ENCODE measurements at regions not wholly inside any gene's neighbourhood (a gene's known extent, or its start where the extent isn't known, plus 50 kb on each side); places are given as distances from the start of the nearest gene placed in this dataset.

DNA sequence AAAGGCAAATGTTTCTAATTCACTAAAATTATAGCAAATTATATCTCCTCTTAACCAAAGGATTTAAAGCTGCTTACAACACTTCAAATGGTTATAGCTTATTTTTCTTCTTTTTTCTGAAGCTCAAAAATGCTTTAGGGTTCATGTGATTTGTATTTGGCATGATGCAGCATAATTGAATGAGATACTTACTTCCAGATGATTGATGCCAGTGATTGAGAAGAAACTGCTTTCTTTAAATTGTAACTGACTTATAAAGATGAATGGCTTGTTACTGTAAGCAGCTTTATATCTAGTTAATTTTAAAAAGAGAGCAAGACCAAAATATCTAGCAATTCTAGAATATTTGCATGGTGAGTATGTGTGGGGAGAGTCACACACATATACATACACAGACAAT is 270.7 kb upstream of the THRB start:
- no peak for DNase-seq

DNA sequence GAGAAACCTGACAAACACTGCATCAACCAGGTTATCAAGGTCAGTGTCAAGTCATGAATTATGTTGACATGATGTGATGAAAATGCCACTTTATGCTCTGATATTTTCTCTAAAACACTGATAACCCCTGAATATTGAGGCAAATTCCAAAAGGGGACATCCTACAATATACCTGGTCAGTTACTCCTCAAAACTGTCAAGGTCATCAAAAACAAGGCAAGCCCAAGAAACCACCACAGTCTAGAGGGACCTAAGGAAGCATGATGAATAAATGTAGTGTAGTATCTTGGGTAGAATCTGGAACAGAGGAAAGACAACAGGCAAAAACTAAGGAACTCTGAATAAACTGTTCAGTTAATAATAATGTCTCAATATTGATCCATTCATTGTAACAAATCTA is 275.3 kb upstream of the THRB start:
- no peak for DNase-seq

DNA sequence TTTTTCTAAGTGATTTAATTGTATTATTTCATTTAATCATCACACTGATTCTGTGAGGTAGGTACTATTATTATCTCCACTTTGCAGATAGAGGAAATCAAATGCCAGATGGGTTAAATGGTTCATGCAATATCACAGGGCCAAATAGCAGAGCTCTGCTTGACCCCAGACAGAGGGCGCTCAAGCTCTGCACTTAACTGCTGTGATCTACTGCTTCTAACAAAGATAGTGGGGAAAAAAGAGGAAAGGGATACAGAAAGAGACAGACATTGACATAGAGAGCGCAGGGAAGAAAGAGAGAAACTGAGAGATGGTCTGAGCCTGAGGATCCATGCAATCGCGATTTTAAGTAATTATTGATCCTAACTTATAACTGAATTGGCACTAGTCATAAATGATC is 279.1 kb upstream of the THRB start:
- DNase-seq, result no peak

DNA sequence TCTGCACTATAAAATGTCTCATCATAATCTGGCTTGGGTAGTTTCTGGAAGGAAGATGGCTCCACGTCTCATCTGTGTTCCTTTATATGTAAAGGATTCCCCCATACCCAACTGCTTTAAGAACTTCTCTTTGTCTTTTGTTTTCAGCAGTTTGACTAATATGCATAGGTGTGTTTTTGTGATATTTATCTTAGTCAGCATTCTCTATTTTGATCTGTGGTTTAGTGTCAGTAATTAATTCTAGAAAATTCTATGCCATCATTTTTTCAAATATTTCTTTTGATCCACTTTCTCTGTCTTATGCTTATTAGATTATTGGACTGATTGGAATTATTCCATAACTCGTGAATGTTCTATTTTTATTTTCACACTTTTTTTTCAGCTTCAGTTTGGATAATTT is 286.3 kb upstream of the THRB start:
- no peak for DNase-seq

DNA sequence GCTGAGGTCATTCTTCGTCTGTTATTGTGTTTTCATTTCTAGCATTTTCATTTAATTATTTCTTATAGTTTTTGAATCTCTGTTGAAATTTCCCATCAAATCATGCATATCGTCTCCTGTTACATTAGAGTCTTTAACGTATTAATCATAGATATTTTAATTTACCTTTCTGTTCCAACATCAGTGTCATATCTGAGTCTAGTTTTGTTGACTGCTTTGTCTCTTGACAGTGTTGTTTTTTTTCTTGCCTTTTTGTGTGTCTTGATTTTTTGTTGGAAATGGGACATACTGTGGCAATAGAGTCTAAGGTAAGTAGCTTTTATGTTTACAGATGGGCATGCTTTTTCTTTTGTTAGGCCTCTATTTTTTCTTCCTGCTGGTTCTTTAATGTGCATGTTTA is 286.8 kb upstream of the THRB start:
- no peak for DNase-seq

DNA sequence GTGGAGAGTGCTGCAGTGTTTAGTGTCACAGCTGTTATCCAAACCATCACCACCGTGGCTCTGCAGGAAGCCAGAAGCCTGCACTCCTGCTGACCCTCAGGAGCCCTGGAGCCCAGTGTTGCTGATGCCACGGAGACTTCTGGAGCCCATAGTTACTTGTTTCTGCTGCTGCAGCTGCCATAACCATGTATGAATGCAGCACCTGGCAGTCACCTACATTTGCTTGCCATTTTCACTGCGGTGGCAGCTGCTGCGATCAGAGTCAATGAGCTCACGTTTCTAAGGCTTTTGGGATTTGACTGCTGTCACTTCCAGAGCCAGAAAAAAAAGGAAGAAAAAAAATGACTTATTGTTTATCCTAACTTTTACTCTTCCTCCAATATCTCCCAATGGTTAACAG is 299.2 kb upstream of the THRB start:
- no peak for DNase-seq

DNA sequence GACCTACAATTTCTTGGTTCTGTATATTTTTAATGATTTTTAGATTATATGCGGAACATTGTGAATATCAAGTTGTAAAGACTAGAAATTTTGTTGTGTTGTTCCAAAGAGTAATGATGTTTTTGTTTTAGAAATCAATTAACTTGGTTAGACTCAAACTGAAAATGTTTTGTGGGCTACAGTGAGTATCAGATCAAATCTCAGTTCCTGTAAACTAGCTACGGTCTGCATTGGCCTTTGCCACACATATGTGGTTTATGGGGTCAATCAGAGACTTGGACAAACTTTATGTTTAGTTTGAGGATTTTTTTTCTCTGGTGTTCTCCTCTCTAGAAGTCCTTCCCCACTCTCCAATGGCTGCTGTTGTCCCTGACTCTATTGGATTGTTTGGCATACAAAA is 308.0 kb upstream of the THRB start:
- no peak for DNase-seq

DNA sequence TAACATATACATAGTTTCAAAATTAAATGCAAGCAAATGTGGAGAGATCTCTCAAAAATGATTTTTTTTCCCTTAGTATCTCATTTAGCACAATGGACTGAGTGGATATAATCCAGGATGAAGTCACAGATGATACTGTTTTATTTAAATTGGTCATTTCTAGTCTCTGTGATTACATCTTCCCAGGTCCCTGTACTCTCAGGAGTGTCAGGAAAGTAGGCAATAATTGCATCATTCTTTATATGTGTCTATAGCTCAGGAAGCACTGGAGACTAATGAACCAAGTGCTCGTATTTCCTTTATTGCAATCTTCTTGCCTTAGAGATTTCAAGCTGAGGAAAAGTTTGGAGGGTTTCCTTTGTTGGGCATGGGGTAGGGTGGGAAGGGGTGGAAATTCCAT is 309.4 kb upstream of the THRB start:
- no peak for DNase-seq

DNA sequence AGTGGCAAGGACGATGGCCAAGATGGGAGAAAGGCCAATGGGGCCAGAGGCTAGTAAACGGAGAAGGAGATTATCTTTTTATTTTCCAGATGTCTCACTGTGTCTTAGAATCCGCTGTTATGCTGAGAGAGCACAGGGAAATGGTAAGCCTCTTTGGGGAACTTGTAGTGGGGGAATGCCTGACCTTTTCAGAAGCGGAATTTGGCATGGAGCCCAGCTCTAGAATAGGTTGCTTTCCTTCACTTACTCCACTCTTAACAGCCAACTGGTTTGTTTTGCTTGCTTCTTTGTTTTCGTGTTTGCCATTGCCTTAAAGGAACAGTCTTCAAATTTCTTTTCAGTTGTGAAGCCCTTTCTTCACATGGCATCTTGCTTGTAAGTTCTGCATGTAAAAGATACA is 316.2 kb upstream of the THRB start:
- DNase-seq, result no peak

DNA sequence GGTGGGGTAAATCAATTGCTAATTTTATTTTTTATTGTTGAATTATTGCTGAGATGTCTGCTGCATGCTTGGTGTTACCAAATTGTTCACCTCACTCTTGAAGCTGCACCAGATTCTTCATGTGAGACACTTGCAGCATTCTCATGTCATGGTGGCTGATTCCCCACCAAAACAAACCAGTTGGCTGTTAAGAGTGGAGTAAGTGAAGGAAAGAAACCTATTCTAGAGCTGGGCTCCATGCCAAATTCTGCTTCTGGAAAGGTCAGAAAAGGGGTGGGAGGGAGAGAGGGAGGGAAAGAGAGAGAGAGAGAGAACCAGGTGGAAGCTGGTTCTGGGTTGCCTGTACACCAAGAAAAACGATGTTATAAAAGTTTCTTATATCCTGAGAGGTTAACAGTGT is 317.5 kb upstream of the THRB start:
- no peak for DNase-seq

DNA sequence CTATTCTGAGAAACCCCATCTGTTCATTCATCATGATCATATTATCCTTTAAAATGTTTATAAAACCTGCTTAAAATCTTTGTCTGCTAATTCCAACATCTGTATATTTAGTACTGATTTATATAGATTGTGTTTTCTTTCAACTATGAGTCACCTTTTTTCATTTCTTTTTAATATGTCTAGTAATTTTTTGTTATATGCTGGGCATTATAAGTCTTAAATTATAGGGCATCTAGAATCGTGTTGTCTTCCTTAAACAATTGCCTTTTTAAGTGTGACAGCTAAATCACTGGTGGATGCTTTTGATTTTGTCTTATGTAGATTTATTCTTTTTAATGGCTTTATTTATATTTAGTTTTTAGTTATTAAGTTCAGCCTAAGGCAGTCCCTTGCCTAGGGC is 323.4 kb upstream of the THRB start:
- no peak for DNase-seq

DNA sequence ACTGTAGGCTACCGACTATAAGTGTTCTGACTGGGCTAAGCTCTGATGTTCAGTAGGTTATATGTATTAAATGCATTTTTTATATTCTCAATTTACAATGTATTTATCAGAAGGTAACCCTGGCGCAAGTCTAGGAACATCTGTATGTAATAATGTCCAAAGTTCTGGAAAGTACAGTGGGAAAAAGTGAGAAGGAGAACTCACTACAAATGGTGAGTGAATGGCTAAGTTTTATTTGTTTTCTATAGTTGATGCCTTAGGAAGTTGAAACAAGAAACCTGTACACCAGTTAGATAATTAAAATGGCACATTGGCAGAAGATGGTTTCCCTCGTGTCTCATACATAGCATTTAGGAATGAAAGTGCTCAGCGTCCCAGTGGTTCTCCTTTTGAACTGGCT is 333.4 kb upstream of the THRB start:
- no peak for DNase-seq

DNA sequence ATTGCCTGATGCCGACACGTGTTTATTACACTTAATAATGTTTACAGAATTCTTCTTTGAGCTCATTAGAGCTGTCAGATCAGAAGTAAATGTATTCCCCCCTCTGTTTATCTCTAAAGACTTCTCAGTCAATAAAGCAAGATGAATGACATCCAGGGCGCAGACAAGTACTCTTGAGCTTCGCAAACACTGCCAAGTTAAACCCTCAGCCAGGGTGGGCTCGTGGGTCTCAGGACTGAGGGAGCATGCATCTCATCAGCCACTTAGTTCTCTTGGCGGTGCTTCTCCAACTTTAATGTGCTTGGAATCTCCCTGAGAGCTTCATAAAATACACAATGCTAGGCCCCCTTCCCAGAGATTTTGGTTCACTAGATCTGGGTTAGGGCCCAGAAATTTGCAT is 333.9 kb upstream of the THRB start:
- no peak for DNase-seq

DNA sequence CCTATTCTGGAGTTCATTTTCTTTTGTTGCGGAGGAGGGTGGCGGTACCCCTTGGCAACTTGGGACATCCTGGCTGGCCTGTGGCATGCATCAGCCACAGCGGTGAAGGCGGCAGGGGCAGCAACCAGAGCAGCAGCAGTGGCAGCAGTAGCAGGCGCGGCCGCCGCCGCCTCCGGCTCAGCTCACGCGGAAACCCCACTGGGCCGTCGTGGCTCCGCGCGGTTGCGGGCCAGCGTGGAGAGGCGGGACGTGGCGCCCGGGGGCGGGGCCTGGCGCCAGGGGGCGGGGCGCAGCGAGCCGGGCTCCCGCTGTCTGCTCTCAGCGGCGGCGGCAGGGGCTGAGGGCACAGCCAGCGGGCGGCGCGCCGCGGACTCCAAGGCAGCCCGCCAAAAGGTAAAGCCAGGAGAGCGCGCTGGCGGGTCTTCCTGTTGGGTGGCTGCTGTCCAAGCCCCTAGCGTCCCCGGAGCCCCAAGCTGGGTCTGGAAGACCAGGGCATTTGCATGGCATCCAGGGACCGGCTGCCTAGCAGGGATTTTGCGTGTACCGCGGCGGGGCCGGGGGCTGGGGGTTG is 334.4 kb upstream of the THRB start:
- no peak for DNase-seq

DNA sequence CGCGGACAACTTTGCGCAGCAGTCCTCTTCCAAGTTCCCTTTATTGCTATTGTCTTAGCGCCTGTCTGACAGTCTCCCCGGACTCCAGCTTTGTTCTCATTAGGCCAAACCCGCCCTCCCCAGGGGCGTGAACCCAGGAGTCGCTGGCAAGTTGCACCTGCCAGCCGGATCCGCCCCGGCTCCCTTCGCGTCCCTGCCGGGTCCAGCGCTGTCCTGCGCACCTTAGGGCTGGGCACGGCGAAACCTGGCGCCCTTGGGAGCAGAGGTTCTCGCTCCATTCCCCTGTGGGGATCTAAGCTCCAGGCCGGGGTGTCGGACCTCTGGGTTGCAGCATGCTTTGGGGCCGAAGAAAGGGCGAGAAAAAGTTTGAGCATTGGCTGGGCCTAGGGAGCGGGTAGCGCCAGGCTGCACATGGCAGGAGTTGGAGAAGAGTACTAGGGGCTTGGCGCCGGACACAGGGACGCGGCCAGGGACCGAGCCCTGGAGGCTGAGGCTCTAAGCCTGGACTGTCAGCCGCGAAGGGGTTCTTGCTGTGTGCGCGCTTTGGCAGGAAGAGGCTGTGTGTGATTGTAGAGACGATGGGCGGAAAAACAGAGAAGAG is 335.1 kb upstream of the THRB start:
- no peak for DNase-seq

DNA sequence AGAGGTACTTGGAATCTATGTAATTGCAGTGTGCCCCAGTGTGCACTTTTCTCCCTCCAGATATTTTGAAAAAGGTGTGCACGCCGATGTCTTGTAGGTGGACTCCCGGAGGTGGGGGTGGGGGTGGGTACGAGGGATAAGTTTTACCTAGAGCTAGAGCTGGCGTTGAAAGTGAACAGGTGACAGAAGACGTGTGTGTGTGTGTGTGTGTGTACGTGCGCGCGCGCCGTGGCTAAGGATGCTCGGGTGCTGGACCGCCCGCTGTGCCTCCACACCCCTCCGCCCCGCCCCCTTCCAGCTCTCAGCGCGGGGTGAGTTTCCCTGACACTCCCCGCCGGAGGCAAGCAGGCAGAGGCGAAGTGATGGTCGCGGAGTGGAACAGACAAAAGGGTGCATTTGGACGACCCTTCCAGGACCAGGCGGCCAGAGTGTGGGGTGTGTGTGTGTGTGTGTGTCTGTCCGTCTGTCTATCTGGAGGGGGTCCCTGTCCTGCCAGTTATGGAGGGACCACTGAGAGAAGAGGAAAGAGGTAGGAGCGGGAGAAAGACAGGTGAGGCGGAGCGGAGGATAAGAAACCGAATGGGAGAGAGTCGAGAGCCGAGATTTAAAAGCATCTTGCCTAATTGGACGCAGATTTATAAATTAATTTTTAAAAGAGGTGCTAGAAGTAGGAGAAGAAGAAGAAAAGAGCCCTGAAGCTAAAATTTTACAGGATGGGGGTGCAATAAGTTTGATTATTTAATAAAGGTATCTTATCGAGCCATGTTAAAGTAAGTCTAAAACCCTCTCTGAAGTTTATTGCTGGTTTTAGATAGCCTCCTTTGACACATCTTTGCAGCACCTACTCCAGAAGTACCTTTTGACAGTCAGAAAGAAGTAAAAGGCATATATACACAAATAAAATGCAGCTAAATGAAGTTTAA is 335.8 kb upstream of the THRB start:
- DNase-seq, result no peak

DNA sequence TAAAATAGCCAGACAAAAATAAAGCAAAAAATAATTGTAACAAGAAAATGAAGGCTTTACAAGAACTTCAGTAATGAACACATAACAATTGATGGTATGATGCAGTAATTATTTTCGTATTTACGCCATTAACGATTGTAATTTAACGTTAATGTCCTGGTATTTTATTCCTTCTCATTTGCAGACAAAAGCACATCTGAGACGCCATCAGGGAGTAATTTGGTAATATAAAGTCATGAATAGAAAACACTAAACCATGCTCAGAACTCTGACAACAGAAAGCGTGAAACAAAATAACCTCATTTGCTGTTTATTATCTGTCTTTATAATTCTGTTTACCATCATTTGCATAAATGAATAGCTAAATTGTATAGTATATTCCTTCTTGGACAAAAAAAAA is 336.6 kb upstream of the THRB start:
- DNase-seq, result no peak

DNA sequence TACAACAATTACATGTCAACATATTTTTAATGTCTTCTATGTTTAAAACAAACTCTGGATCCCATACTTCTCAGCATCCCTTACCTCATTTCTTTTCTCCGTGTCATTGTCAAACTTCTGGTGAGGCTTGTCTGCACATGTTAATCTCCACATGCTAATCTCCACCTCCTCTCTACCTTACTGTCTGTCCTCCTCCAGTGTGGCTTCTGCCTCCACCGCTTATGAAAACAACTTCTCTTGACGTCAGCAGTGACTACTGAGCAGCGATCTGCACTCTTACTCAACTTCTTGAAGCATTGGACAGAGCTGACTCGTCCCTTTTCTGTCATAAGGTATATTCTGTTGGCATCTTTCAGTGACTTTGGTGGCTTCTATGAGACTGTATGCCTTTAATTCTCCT is 338.2 kb upstream of the THRB start:
- DNase-seq, result no peak

DNA sequence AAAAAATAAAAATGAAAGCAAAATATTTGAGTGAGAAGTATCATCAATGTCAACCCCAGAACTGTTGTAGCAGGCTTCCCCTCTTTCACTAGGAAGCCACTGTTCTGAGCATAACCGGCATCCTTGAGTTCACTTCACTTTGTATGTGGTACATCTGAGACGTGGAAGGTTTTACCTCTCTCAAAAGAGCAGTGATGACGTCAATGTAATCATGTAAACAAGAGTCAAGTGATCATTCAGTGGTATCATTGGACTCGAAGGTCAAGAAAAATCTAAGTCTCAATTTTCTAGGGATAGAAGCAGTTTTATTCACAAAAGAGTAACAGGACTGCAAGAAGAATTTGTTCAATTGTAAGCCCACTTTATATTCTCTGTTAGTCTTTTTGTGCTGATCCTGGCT is 339.8 kb upstream of the THRB start:
- no peak for DNase-seq

DNA sequence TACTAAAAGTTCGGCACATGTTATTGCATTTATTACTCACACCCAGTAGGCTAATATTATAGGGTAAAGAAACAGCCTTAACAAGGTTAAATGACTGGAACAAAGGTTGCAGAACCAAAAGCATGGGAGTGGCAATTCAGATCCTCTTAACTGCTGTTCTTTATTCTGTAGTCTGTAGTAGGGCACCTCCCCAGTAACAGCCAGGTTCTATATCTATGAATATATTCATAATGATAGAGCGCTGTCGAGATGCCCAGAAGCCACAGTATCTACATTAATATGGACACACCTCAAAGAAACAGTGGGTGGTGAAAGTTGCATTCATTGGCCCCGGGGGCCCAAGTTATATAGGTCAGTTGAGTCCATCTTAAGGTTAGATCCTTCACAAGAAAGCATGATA is 340.9 kb upstream of the THRB start:
- DNase-seq, result no peak

DNA sequence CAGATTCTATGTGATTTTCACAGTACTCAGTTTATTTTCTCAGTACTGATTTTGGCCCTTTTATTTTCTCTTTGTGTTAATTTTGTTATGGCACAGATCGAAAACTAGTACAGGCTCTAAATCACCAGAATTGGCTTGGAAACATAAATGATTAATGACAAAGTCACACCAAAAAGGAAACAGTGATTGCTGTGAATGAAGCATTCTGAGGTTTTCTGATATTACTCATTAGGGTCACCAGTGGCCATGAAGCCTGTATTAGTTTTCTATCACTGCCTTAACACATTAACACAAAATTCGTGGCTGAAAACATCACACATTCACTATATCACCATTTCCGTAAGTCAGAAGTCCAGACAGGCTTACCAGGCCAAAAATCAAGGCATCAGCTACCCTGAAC is 343.0 kb upstream of the THRB start:
- no peak for DNase-seq

DNA sequence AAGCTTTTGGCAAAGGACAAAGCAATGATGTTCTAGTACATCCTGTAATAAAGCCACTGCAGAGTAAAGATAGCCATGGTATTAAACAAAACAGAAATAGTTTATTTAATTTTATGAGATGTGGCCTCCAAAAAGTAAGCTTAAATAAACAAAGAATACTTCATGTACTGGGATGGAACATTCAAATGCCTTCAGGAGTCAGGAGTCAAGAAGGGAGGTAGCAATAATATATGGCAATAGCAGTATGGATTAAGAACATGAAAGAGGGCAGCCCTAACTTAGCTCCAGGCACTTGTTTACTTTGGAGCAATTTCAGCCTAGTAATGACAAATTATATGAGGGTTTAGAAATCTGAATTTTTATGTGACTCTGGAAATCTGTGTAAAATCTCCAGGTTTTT is 343.9 kb upstream of the THRB start:
- no peak for DNase-seq

DNA sequence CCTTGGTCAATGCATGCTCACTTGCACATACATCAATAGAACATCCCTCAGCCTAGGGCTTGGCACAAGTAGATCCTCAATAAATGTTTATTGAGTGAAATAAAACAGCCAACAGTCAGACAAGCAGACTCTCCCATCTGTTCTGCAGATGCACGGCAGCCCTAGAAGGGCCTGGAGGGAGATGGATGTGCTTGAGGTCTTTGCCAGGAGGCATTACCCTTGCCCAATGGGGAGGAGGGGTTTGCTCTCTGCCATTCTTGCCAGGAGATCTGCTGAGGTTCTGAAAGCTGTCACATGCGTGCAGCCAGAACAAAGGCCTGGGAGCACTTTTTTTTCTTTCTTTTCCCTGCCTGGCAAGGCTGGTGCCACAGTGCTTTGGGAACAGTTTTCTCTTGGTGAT is 349.3 kb upstream of the THRB start:
- DNase-seq, result no peak

DNA sequence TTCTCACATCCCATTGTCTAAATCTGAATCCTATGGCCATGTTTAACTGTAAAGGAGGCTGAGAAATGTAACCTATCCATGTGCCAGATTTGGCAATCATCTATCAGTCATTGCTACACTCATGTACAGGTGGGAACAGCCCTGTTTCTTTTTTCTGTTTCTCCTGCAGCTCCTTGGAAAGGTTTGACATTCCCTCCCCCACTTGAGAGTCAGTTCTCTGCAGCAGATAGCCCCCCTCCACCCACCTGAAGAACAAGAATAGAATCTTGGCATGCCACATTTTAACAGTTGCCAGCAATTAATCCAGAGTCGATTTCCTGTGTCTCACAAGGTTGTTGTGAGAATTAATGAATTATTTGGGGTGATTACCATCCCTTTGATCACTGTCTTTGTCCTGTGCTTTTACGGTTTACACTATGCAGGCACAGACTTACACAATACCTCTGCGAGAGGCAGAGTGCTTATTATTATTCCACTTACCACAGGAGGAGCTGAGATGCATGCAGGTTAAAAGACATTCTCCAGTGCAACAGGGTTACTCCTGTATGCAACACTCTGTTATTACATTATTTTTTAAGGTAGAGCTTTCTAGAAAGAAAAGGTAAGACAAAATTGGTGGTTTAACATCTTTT is 351.0 kb upstream of the THRB start:
- DNase-seq, result no peak
